ENCODE measurements at regions not wholly inside any gene's neighbourhood (a gene's known extent, or its start where the extent isn't known, plus 50 kb on each side); places are given as distances from the start of the nearest gene placed in this dataset.

- Histone ChIP-seq H2BK5ac (ENCODE audit: low read depth, low read length, poor library complexity, severe bottlenecking) (no peak overlapping the region), H3K4ac (ENCODE audit: low read depth, low read length) (no peak overlapping the region), H2AK9ac (replicated peaks; ENCODE audit: low read depth, low read length, poor library complexity) (no peak overlapping the region), H4K8ac (ENCODE audit: low read depth in 2 of 2, low read length in 2 of 2) (no peak overlapping the region), H4K91ac (ENCODE audit: insufficient read depth, low read depth, low read length) (no peak overlapping the region), H3K9me1 (ENCODE audit: insufficient read depth, low read length) (no peaks in the 10 kb centered on the region), H2BK120ac (ENCODE audit: low read depth, low read length) (no peak overlapping the region), H3K79me1 (ENCODE audit: low read depth in 1 of 2, low read length in 2 of 2) (no peaks in the 10 kb centered on the region), H2AK5ac (ENCODE audit: low read depth, low read length) (no peak overlapping the region), H3K56ac (ENCODE audit: extremely low read depth, insufficient read depth, low read length) (no peak overlapping the region), H3K14ac (replicated peaks; ENCODE audit: low read depth, low read length) (no peak overlapping the region), H3K18ac (ENCODE audit: low read depth, low read length) (no peak overlapping the region), H3K4me3 (ENCODE audit: insufficient read depth, low read depth, low read length) (no peak overlapping the region), H3K4me1 (ENCODE audit: control insufficient read depth, insufficient read depth, low read length) (no peaks in the 10 kb centered on the region), H3K23ac (ENCODE audit: low read depth, low read length) (no peak overlapping the region), H3K36me3 (ENCODE audit: control insufficient read depth, insufficient read depth, low read length) (no peaks in the 10 kb centered on the region), H2AFZ (replicated peaks; ENCODE audit: low read length, poor library complexity) (no peak overlapping the region), H3K27me3 (ENCODE audit: control insufficient read depth, insufficient read depth, low read length) (no peaks in the 10 kb centered on the region), H2BK15ac (ENCODE audit: low read depth, low read length) (no peak overlapping the region), H3K4me2 (ENCODE audit: low read depth, low read length) (no peak overlapping the region), H3K9me3 (ENCODE audit: control insufficient read depth, insufficient read depth, low read length) (0 out of 2 replicates have a peak, but pooled peaks cover 2% of the 10 kb centered on the region), H4K20me1 (ENCODE audit: insufficient read depth, low read length) (no peaks in the 10 kb centered on the region), H3K27ac (ENCODE audit: insufficient read depth, low read length) (no peak overlapping the region), H4K5ac (ENCODE audit: low read depth, low read length) (no peak overlapping the region), H2BK20ac (ENCODE audit: low read depth, low read length) (no peak overlapping the region), H3K9ac (ENCODE audit: low read depth, low read length) (no peak overlapping the region)
- no peak for ATAC-seq (ENCODE audit: low read depth)
- POLR2A ChIA-PET (ENCODE audit: unreplicated experiment), result no interaction called here
- no peak for TF ChIP-seq RCOR1 (IDR thresholded peaks at IDR 0.05; ENCODE audit: insufficient replicate concordance, low read length)
- no peak for TF ChIP-seq SMC3 (IDR thresholded peaks at IDR 0.05; ENCODE audit: low read depth, low read length)
- no peak for TF ChIP-seq RFX5 (IDR thresholded peaks at IDR 0.05; ENCODE audit: low read depth, low read length)
- no peak for TF ChIP-seq MAZ (IDR thresholded peaks at IDR 0.05; ENCODE audit: borderline replicate concordance, low read depth, low read length)
- TF ChIP-seq USF2 (IDR thresholded peaks at IDR 0.05; ENCODE audit: low read depth, low read length), result no peak
- TF ChIP-seq FOS (IDR thresholded peaks at IDR 0.05; ENCODE audit: low read depth, low read length), result no peak
- no peak for TF ChIP-seq RAD21 (IDR thresholded peaks at IDR 0.05; ENCODE audit: low read length)
- no peak for TF ChIP-seq POLR2A (IDR thresholded peaks at IDR 0.05; ENCODE audit: low read depth, low read length)
- TF ChIP-seq ELK1 (IDR thresholded peaks at IDR 0.05; ENCODE audit: borderline replicate concordance, low read depth, low read length), result no peak
- no peak for TF ChIP-seq CEBPB (IDR thresholded peaks at IDR 0.05; ENCODE audit: low read depth, low read length)
- no peak for TF ChIP-seq CHD1 (IDR thresholded peaks at IDR 0.05; ENCODE audit: low read depth, low read length)
- TF ChIP-seq NFE2L2 (IDR thresholded peaks at IDR 0.05; ENCODE audit: low read depth, low read length), result no peak
- TF ChIP-seq MXI1 (IDR thresholded peaks at IDR 0.05; ENCODE audit: borderline replicate concordance, low read depth, low read length), result no peak
- no peak for TF ChIP-seq CTCF (conservative IDR thresholded peaks at IDR 0.05; ENCODE audit: low read depth, low read length)
- TF ChIP-seq BHLHE40 (IDR thresholded peaks at IDR 0.05; ENCODE audit: low read depth, low read length), result no peak
- no peak for TF ChIP-seq MAFK (IDR thresholded peaks at IDR 0.05; ENCODE audit: low read depth, low read length)
- no peak for DNase-seq
- dilution Hi-C loops (cut with HindIII; ENCODE audit: low sequenced_read_pairs, unreplicated experiment), result no loop called here
- no CpG with 5 or more reads among the region's 1 CpG for WGBS, 2 experiments (ENCODE audit: extremely low coverage in 2 of 2, insufficient read length in 1 of 2)
- CTCF ChIA-PET, result no interaction called here
- intact Hi-C loops (cut with micrococcal nuclease), result no loop called here
- BruUV-seq (replicated peaks), result no TSS peak
- in situ Hi-C loops (cut with MboI; ENCODE audit: low sequenced_read_pairs), result no loop called here
Measured at GRCh38 chr12:108021141-108021540, 107.9 kb upstream of the WSCD2 start.

Measured in IMR-90 (cell line).